ENCODE measurements at regions not wholly inside any gene's neighbourhood (a gene's known extent, or its start where the extent isn't known, plus 50 kb on each side); places are given as distances from the start of the nearest gene placed in this dataset.

- no peak for DNase-seq
These were observed 433.4 kb upstream of the MAF start for GRCh38 chr16:80033783-80034468.

- DNase-seq: no peak
These were observed 429.4 kb upstream of the MAF start for GRCh38 chr16:80029761-80030481.

GRCh38 chr16:80029381-80029630, 428.8 kb upstream of the MAF start:
- DNase-seq: no peak

GRCh38 chr16:80028581-80029380, 428.2 kb upstream of the MAF start:
- no peak for DNase-seq

- DNase-seq: peak; percentile 86 to 89 (median 87)
These were observed 426.7 kb upstream of the MAF start for GRCh38 chr16:80027007-80027965.

GRCh38 chr16:80025236-80025635, 424.7 kb upstream of the MAF start:
- no peak for DNase-seq

GRCh38 chr16:80024443-80024842, 423.9 kb upstream of the MAF start:
- no peak for DNase-seq

GRCh38 chr16:80023865-80024264, 423.3 kb upstream of the MAF start:
- no peak for DNase-seq

- DNase-seq: peak; percentile 27 to 32 (median 27)
These were observed 418.9 kb upstream of the MAF start for GRCh38 chr16:80019395-80019794.

GRCh38 chr16:80018466-80018865, 417.9 kb upstream of the MAF start:
- no peak for DNase-seq

- no peak for DNase-seq
These were observed 416.3 kb upstream of the MAF start for GRCh38 chr16:80016731-80017326.

GRCh38 chr16:80015566-80015965, 415.0 kb upstream of the MAF start:
- DNase-seq: no peak

- DNase-seq: no peak
These were observed 413.9 kb upstream of the MAF start for GRCh38 chr16:80014241-80014939.

- no peak for DNase-seq
These were observed 412.0 kb upstream of the MAF start for GRCh38 chr16:80012586-80012985.

GRCh38 chr16:80009971-80010659, 409.6 kb upstream of the MAF start:
- DNase-seq: no peak

- no peak for DNase-seq
These were observed 408.3 kb upstream of the MAF start for GRCh38 chr16:80008857-80009256.

GRCh38 chr16:80007231-80007630, 406.7 kb upstream of the MAF start:
- DNase-seq: no peak

- peak in 1 of 3 donors; percentile 11 for DNase-seq
These were observed 406.0 kb upstream of the MAF start for GRCh38 chr16:80006241-80007215.

GRCh38 chr16:80004113-80004512, 403.6 kb upstream of the MAF start:
- no peak for DNase-seq

- no peak for DNase-seq
These were observed 401.7 kb upstream of the MAF start for GRCh38 chr16:80002261-80002660.
